Epithelial cell of prostate (primary cell): ENCODE measurements at regions not wholly inside any gene's neighbourhood (a gene's known extent, or its start where the extent isn't known, plus 50 kb on each side); places are given as distances from the start of the nearest gene placed in this dataset.

Source experiments
- DNase-seq: peaks from one replicate; pipeline ENCODE4 v3.0.0-alpha.2; 2011; ENCODE audit warnings: low read depth, low spot score
- H3K27ac ChIP-seq: fragments of 450-650 bp; 2 replicates; pipeline ENCODE4 v1.5.1; 2017; ENCODE audit warnings: mild to moderate bottlenecking

- no peak for DNase-seq
- H3K27ac ChIP-seq: no peak overlapping the region
Measured at GRCh38 chr4:30632751-30633150, 87.4 kb upstream of the PCDH7 start.

- DNase-seq: no peak
- no peak overlapping the region for H3K27ac ChIP-seq
Measured at GRCh38 chr4:30641345-30641744, 78.8 kb upstream of the PCDH7 start.

- no peak for DNase-seq
- no peak overlapping the region for H3K27ac ChIP-seq
Measured at GRCh38 chr4:30642567-30642966, 77.6 kb upstream of the PCDH7 start.

GRCh38 chr4:30653291-30653690, 66.9 kb upstream of the PCDH7 start:
- no peak for DNase-seq
- no peak overlapping the region for H3K27ac ChIP-seq

GRCh38 chr4:30656828-30657227, 63.3 kb upstream of the PCDH7 start:
- DNase-seq: no peak
- H3K27ac ChIP-seq: no peak overlapping the region

- no peak overlapping the region for H3K27ac ChIP-seq
- no peak for DNase-seq
Measured at GRCh38 chr4:30667919-30668318, 52.2 kb upstream of the PCDH7 start.

GRCh38 chr4:30670206-30670605, 50.0 kb upstream of the PCDH7 start:
- no peak for DNase-seq
- no peak overlapping the region for H3K27ac ChIP-seq
